Fibroblast of lung (primary cell): ENCODE measurements at regions not wholly inside any gene's neighbourhood (a gene's known extent, or its start where the extent isn't known, plus 50 kb on each side); places are given as distances from the start of the nearest gene placed in this dataset.

ENCODE experiments used
- EZH2 ChIP-seq: IDR thresholded peaks from 2 replicates; pipeline ENCODE4 v1.5.1; 2012; ENCODE audit warnings: low read length, control low read depth, mild to moderate bottlenecking; ENCODE audit errors: missing control alignments
- TF ChIP-seq, protein P1 (sequence below), 2 donors: IDR thresholded peaks in 1 of 2; conservative IDR thresholded peaks in 1 of 2; 1 replicate in 1 of 2; 2 replicates in 1 of 2; pipeline ENCODE4 v1.5.1; 2011 to 2012; ENCODE audit warnings: low read length in 2 of 2, control low read depth in 1 of 2, inconsistent platforms in 1 of 2, low read depth in 1 of 2, mild to moderate bottlenecking in 1 of 2

DNA sequence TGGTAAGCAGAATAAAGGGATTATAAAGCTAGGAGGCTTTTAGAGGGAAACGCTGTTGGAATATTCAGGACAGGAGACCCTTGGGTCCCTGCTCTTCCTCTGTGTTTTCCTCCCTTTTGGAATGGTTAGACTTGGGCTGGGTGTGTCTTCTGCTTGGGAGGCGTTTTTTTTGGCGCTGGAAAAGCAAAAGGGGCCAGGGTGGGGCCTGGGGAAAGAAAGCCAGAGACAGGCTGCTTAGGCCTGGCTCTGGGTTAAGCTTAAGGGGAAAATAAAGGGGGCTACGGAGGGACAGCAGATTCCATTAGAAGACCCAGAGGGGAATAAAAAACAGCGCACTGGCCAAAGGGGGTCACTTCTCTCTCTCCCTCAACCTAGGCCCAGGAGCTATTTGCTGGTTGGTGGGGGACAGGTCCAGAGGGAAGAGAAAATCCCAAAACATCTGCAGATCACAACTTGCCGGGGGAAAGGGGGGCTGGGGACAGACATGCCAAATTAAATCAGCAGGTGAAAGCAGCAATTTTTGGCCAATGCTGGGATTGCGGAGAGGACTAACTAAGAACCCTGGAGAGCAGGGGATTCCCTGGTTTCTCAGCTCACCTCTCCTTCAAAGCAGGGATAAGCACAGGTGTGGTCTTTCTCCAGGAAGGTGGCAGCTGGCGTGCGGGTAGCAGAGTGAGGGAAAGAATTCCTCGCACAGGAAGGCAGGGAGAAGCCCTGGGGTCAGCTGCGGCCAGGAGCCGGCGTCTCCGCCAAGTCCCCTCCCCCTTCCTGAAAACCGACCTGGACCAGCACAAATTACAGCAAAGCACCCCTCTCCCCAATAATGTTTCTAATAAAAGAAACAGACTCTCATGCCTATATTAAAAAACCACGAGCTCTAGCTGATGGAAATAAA, 82.2 kb upstream of the AK4 start:
- TF ChIP-seq, protein P1, sequence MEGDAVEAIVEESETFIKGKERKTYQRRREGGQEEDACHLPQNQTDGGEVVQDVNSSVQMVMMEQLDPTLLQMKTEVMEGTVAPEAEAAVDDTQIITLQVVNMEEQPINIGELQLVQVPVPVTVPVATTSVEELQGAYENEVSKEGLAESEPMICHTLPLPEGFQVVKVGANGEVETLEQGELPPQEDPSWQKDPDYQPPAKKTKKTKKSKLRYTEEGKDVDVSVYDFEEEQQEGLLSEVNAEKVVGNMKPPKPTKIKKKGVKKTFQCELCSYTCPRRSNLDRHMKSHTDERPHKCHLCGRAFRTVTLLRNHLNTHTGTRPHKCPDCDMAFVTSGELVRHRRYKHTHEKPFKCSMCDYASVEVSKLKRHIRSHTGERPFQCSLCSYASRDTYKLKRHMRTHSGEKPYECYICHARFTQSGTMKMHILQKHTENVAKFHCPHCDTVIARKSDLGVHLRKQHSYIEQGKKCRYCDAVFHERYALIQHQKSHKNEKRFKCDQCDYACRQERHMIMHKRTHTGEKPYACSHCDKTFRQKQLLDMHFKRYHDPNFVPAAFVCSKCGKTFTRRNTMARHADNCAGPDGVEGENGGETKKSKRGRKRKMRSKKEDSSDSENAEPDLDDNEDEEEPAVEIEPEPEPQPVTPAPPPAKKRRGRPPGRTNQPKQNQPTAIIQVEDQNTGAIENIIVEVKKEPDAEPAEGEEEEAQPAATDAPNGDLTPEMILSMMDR (conservative IDR thresholded peaks at IDR 0.05 in 1 of 2, IDR thresholded peaks at IDR 0.05 in 1 of 2; ENCODE audit: low read depth in 1 of 2, low read length in 2 of 2) = no peak
- TF ChIP-seq EZH2 = no peak
